ENCODE measurements at regions not wholly inside any gene's neighbourhood (a gene's known extent, or its start where the extent isn't known, plus 50 kb on each side); places are given as distances from the start of the nearest gene placed in this dataset.
A peak's percentile ranks its signal among the peaks of the same experiment; 100 is the strongest.

GRCh38 chr4:60201052-60201673 lies 999.0 kb upstream of the ADGRL3 start:
- Mint-ChIP-seq H3K9me3 (no peaks in the 10 kb centered on the region), H3K27me3 (ENCODE audit: low read depth) (no peaks in the 10 kb centered on the region), H3K27ac (no peak overlapping the region), H3K4me3 (no peak overlapping the region), H3K36me3 (no peaks in the 10 kb centered on the region), H3K4me1 (no peaks in the 10 kb centered on the region)
- CTCF ChIA-PET = no interaction called here
- peak; percentile 82 for TF ChIP-seq CTCF (IDR thresholded peaks at IDR 0.05)
- TF ChIP-seq ATF1 (CRISPR knock-in tag; IDR thresholded peaks at IDR 0.05) = no peak
- DNase-seq (ENCODE audit: low spot score) (peak; percentile 48), ATAC-seq (peak; percentile 67)
- POLR2A ChIA-PET = no interaction called here

DNA sequence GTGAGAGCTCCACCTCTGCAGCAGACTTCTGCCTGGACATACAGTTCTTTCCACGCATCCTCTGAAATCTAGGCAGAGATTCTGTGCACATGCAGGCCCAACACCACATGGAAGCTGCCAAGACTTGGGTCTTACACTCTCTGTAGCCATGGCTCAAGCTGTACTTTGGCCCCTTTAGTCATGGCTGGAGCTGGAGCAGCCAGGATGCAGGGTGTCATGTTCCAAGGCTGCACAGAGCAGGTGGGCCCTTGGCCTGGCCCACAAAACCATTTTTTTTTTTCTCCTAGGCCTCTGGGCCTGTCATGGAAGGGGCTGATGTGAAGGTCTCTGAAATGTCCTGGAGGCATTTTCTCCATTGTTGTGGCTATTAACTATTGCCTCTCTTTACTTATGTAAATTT lies 990.5 kb upstream of the ADGRL3 start:
- H3K36me3 Mint-ChIP-seq = peaks cover 17% of the 10 kb centered on the region
- no peak for ATAC-seq
- no peaks in the 10 kb centered on the region for H3K27me3 Mint-ChIP-seq (ENCODE audit: low read depth)
- ChIA-PET CTCF (no interaction called here), POLR2A (no interaction called here)
- H3K4me3 Mint-ChIP-seq = no peak overlapping the region
- H3K4me1 Mint-ChIP-seq = no peaks in the 10 kb centered on the region
- TF ChIP-seq TEAD1 (CRISPR knock-in tag; IDR thresholded peaks at IDR 0.05) (no peak), NFE2L1 (CRISPR knock-in tag; IDR thresholded peaks at IDR 0.05) (no peak), ZBTB43 (CRISPR knock-in tag; IDR thresholded peaks at IDR 0.05) (no peak), NR1H2 (CRISPR knock-in tag; IDR thresholded peaks at IDR 0.05) (no peak), NR3C1 (CRISPR knock-in tag; conservative IDR thresholded peaks at IDR 0.05; ENCODE audit: low read depth) (no peak), ZNF416 (CRISPR knock-in tag; IDR thresholded peaks at IDR 0.05) (no peak), JAZF1 (CRISPR knock-in tag; IDR thresholded peaks at IDR 0.05) (no peak), ZNF317 (CRISPR knock-in tag; IDR thresholded peaks at IDR 0.05; ENCODE audit: borderline replicate concordance, low read depth) (no peak), CBFB (CRISPR knock-in tag; IDR thresholded peaks at IDR 0.05; ENCODE audit: low read depth) (no peak), ZNF532 (CRISPR knock-in tag; IDR thresholded peaks at IDR 0.05; ENCODE audit: borderline replicate concordance) (no peak), TP53 (CRISPR knock-in tag; IDR thresholded peaks at IDR 0.05) (no peak), ATF3 (CRISPR knock-in tag; conservative IDR thresholded peaks at IDR 0.05) (no peak)
- TF ChIP-seq, protein P1, sequence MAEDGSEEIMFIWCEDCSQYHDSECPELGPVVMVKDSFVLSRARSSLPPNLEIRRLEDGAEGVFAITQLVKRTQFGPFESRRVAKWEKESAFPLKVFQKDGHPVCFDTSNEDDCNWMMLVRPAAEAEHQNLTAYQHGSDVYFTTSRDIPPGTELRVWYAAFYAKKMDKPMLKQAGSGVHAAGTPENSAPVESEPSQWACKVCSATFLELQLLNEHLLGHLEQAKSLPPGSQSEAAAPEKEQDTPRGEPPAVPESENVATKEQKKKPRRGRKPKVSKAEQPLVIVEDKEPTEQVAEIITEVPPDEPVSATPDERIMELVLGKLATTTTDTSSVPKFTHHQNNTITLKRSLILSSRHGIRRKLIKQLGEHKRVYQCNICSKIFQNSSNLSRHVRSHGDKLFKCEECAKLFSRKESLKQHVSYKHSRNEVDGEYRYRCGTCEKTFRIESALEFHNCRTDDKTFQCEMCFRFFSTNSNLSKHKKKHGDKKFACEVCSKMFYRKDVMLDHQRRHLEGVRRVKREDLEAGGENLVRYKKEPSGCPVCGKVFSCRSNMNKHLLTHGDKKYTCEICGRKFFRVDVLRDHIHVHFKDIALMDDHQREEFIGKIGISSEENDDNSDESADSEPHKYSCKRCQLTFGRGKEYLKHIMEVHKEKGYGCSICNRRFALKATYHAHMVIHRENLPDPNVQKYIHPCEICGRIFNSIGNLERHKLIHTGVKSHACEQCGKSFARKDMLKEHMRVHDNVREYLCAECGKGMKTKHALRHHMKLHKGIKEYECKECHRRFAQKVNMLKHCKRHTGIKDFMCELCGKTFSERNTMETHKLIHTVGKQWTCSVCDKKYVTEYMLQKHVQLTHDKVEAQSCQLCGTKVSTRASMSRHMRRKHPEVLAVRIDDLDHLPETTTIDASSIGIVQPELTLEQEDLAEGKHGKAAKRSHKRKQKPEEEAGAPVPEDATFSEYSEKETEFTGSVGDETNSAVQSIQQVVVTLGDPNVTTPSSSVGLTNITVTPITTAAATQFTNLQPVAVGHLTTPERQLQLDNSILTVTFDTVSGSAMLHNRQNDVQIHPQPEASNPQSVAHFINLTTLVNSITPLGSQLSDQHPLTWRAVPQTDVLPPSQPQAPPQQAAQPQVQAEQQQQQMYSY (CRISPR knock-in tag; IDR thresholded peaks at IDR 0.05) = no peak
- TF ChIP-seq, protein P2, sequence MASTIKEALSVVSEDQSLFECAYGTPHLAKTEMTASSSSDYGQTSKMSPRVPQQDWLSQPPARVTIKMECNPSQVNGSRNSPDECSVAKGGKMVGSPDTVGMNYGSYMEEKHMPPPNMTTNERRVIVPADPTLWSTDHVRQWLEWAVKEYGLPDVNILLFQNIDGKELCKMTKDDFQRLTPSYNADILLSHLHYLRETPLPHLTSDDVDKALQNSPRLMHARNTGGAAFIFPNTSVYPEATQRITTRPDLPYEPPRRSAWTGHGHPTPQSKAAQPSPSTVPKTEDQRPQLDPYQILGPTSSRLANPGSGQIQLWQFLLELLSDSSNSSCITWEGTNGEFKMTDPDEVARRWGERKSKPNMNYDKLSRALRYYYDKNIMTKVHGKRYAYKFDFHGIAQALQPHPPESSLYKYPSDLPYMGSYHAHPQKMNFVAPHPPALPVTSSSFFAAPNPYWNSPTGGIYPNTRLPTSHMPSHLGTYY (CRISPR knock-in tag; IDR thresholded peaks at IDR 0.05) = no peak
- TF ChIP-seq, protein P3, sequence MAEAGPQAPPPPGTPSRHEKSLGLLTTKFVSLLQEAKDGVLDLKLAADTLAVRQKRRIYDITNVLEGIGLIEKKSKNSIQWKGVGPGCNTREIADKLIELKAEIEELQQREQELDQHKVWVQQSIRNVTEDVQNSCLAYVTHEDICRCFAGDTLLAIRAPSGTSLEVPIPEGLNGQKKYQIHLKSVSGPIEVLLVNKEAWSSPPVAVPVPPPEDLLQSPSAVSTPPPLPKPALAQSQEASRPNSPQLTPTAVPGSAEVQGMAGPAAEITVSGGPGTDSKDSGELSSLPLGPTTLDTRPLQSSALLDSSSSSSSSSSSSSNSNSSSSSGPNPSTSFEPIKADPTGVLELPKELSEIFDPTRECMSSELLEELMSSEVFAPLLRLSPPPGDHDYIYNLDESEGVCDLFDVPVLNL (CRISPR knock-in tag; IDR thresholded peaks at IDR 0.05; ENCODE audit: borderline replicate concordance, low read depth) = no peak
- TF ChIP-seq, protein P4, sequence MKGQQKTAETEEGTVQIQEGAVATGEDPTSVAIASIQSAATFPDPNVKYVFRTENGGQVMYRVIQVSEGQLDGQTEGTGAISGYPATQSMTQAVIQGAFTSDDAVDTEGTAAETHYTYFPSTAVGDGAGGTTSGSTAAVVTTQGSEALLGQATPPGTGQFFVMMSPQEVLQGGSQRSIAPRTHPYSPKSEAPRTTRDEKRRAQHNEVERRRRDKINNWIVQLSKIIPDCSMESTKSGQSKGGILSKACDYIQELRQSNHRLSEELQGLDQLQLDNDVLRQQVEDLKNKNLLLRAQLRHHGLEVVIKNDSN (CRISPR knock-in tag; IDR thresholded peaks at IDR 0.05) = no peak
- H3K27ac Mint-ChIP-seq = no peak overlapping the region
- no peak for DNase-seq (ENCODE audit: low spot score)
- peaks cover 26% of the 10 kb centered on the region for H3K9me3 Mint-ChIP-seq

Data from WTC11 (cell line).